ENCODE measurements at regions not wholly inside any gene's neighbourhood (a gene's known extent, or its start where the extent isn't known, plus 50 kb on each side); places are given as distances from the start of the nearest gene placed in this dataset.

- Mint-ChIP-seq H3K36me3 (ENCODE audit: low read depth) (no peaks in the 10 kb centered on the region), H3K27me3 (no peaks in the 10 kb centered on the region), H3K4me1 (ENCODE audit: low read depth) (no peaks in the 10 kb centered on the region), H3K4me3 (no peak overlapping the region), H3K27ac (no peak overlapping the region), H3K9me3 (no peaks in the 10 kb centered on the region)
- intact Hi-C loops (cut with micrococcal nuclease): no loop called here
These were observed 253.8 kb upstream of the KCNIP4 start for GRCh38 chr4:22202246-22202974.

- Mint-ChIP-seq H3K4me3 (no peak overlapping the region), H3K9me3 (no peaks in the 10 kb centered on the region), H3K4me1 (ENCODE audit: low read depth) (no peaks in the 10 kb centered on the region), H3K36me3 (ENCODE audit: low read depth) (no peaks in the 10 kb centered on the region), H3K27me3 (no peaks in the 10 kb centered on the region), H3K27ac (no peak overlapping the region)
- intact Hi-C loops (cut with micrococcal nuclease): no loop called here
These were observed 252.7 kb upstream of the KCNIP4 start for GRCh38 chr4:22201256-22201655.

GRCh38 chr4:22196551-22196950 is 248.0 kb upstream of the KCNIP4 start:
- H3K4me1 Mint-ChIP-seq (ENCODE audit: low read depth): no peaks in the 10 kb centered on the region
- no peaks in the 10 kb centered on the region for H3K36me3 Mint-ChIP-seq (ENCODE audit: low read depth)
- no peaks in the 10 kb centered on the region for H3K9me3 Mint-ChIP-seq
- H3K27ac Mint-ChIP-seq: no peak overlapping the region
- intact Hi-C loops (cut with micrococcal nuclease): no loop called here
- no peaks in the 10 kb centered on the region for H3K27me3 Mint-ChIP-seq
- no peak overlapping the region for H3K4me3 Mint-ChIP-seq

GRCh38 chr4:22192084-22192511 is 243.5 kb upstream of the KCNIP4 start:
- Mint-ChIP-seq H3K4me3 (no peak overlapping the region), H3K27ac (no peak overlapping the region), H3K36me3 (ENCODE audit: low read depth) (no peaks in the 10 kb centered on the region), H3K9me3 (no peaks in the 10 kb centered on the region), H3K4me1 (ENCODE audit: low read depth) (no peaks in the 10 kb centered on the region), H3K27me3 (no peaks in the 10 kb centered on the region)
- intact Hi-C loops (cut with micrococcal nuclease): no loop called here

GRCh38 chr4:22191565-22191964 is 243.0 kb upstream of the KCNIP4 start:
- Mint-ChIP-seq H3K9me3 (no peaks in the 10 kb centered on the region), H3K4me1 (ENCODE audit: low read depth) (no peaks in the 10 kb centered on the region), H3K36me3 (ENCODE audit: low read depth) (no peaks in the 10 kb centered on the region), H3K27me3 (no peaks in the 10 kb centered on the region), H3K27ac (no peak overlapping the region), H3K4me3 (no peak overlapping the region)
- intact Hi-C loops (cut with micrococcal nuclease): no loop called here

- Mint-ChIP-seq H3K27me3 (no peaks in the 10 kb centered on the region), H3K9me3 (no peaks in the 10 kb centered on the region)
These were observed 242.3 kb upstream of the KCNIP4 start for GRCh38 chr4:22190855-22191254.

GRCh38 chr4:22187203-22187820 is 238.7 kb upstream of the KCNIP4 start:
- intact Hi-C loops (cut with micrococcal nuclease): no loop called here
- Mint-ChIP-seq H3K4me1 (ENCODE audit: low read depth) (no peaks in the 10 kb centered on the region), H3K36me3 (ENCODE audit: low read depth) (no peaks in the 10 kb centered on the region), H3K27ac (no peak overlapping the region), H3K4me3 (no peak overlapping the region), H3K27me3 (no peaks in the 10 kb centered on the region), H3K9me3 (no peaks in the 10 kb centered on the region)

More at GRCh38 chr4:22190855-22191254, 242.3 kb upstream of the KCNIP4 start:
- Mint-ChIP-seq H3K36me3 (ENCODE audit: low read depth) (no peaks in the 10 kb centered on the region), H3K27ac (no peak overlapping the region), H3K4me3 (no peak overlapping the region), H3K4me1 (ENCODE audit: low read depth) (no peaks in the 10 kb centered on the region)
- intact Hi-C loops (cut with micrococcal nuclease): no loop called here

GRCh38 chr4:22181736-22182135 is 233.2 kb upstream of the KCNIP4 start:
- intact Hi-C loops (cut with micrococcal nuclease): no loop called here
- H3K36me3 Mint-ChIP-seq (ENCODE audit: low read depth): no peaks in the 10 kb centered on the region

GRCh38 chr4:22179124-22179874 is 230.7 kb upstream of the KCNIP4 start:
- H3K9me3 Mint-ChIP-seq: peaks cover 24% of the 10 kb centered on the region
- H3K4me1 Mint-ChIP-seq (ENCODE audit: low read depth): no peaks in the 10 kb centered on the region
- no peak overlapping the region for H3K4me3 Mint-ChIP-seq
- no peak overlapping the region for H3K27ac Mint-ChIP-seq
- intact Hi-C loops (cut with micrococcal nuclease): no loop called here
- no peaks in the 10 kb centered on the region for H3K27me3 Mint-ChIP-seq
- no peaks in the 10 kb centered on the region for H3K36me3 Mint-ChIP-seq (ENCODE audit: low read depth)

More at GRCh38 chr4:22181736-22182135, 233.2 kb upstream of the KCNIP4 start:
- Mint-ChIP-seq H3K27ac (no peak overlapping the region), H3K27me3 (no peaks in the 10 kb centered on the region), H3K4me1 (ENCODE audit: low read depth) (no peaks in the 10 kb centered on the region), H3K4me3 (no peak overlapping the region), H3K9me3 (peaks cover 12% of the 10 kb centered on the region)

- H3K27me3 Mint-ChIP-seq: no peaks in the 10 kb centered on the region
- intact Hi-C loops (cut with micrococcal nuclease): no loop called here
- H3K9me3 Mint-ChIP-seq: peaks cover 40% of the 10 kb centered on the region
- no peaks in the 10 kb centered on the region for H3K36me3 Mint-ChIP-seq (ENCODE audit: low read depth)
- no peak overlapping the region for H3K27ac Mint-ChIP-seq
- no peaks in the 10 kb centered on the region for H3K4me1 Mint-ChIP-seq (ENCODE audit: low read depth)
- no peak overlapping the region for H3K4me3 Mint-ChIP-seq
These were observed 226.1 kb upstream of the KCNIP4 start for GRCh38 chr4:22174640-22175039.

GRCh38 chr4:22170353-22170752 is 221.8 kb upstream of the KCNIP4 start:
- H3K9me3 Mint-ChIP-seq: peaks cover 31% of the 10 kb centered on the region
- no peaks in the 10 kb centered on the region for H3K36me3 Mint-ChIP-seq (ENCODE audit: low read depth)
- no peaks in the 10 kb centered on the region for H3K27me3 Mint-ChIP-seq
- H3K27ac Mint-ChIP-seq: no peak overlapping the region
- no peak overlapping the region for H3K4me3 Mint-ChIP-seq
- no peaks in the 10 kb centered on the region for H3K4me1 Mint-ChIP-seq (ENCODE audit: low read depth)
- intact Hi-C loops (cut with micrococcal nuclease): no loop called here

GRCh38 chr4:22167201-22167600 is 218.6 kb upstream of the KCNIP4 start:
- H3K4me1 Mint-ChIP-seq (ENCODE audit: low read depth): no peaks in the 10 kb centered on the region
- intact Hi-C loops (cut with micrococcal nuclease): no loop called here
- no peaks in the 10 kb centered on the region for H3K36me3 Mint-ChIP-seq (ENCODE audit: low read depth)
- H3K9me3 Mint-ChIP-seq: peaks cover 39% of the 10 kb centered on the region
- no peak overlapping the region for H3K27ac Mint-ChIP-seq
- H3K27me3 Mint-ChIP-seq: no peaks in the 10 kb centered on the region
- H3K4me3 Mint-ChIP-seq: no peak overlapping the region

- no peak overlapping the region for H3K4me3 Mint-ChIP-seq
- H3K9me3 Mint-ChIP-seq: peaks cover 36% of the 10 kb centered on the region
- H3K27me3 Mint-ChIP-seq: no peaks in the 10 kb centered on the region
- no peaks in the 10 kb centered on the region for H3K4me1 Mint-ChIP-seq (ENCODE audit: low read depth)
- H3K36me3 Mint-ChIP-seq (ENCODE audit: low read depth): no peaks in the 10 kb centered on the region
- no peak overlapping the region for H3K27ac Mint-ChIP-seq
- intact Hi-C loops (cut with micrococcal nuclease): no loop called here
These were observed 213.9 kb upstream of the KCNIP4 start for GRCh38 chr4:22162454-22162853.

GRCh38 chr4:22130741-22131140 is 182.2 kb upstream of the KCNIP4 start:
- H3K36me3 Mint-ChIP-seq (ENCODE audit: low read depth): no peaks in the 10 kb centered on the region
- H3K27ac Mint-ChIP-seq: no peak overlapping the region
- intact Hi-C loops (cut with micrococcal nuclease): no loop called here

More at GRCh38 chr4:22130741-22131140, 182.2 kb upstream of the KCNIP4 start:
- H3K4me3 Mint-ChIP-seq: no peak overlapping the region
- H3K4me1 Mint-ChIP-seq (ENCODE audit: low read depth): no peaks in the 10 kb centered on the region
- H3K27me3 Mint-ChIP-seq: no peaks in the 10 kb centered on the region
- H3K9me3 Mint-ChIP-seq: no peaks in the 10 kb centered on the region
